ENCODE measurements at regions not wholly inside any gene's neighbourhood (a gene's known extent, or its start where the extent isn't known, plus 50 kb on each side); places are given as distances from the start of the nearest gene placed in this dataset.
"Not testable (repeated sequence)": the region's sequence is repeated elsewhere in the genome, so short reads cannot be mapped to it uniquely, and the experiment has no call there.

DNA sequence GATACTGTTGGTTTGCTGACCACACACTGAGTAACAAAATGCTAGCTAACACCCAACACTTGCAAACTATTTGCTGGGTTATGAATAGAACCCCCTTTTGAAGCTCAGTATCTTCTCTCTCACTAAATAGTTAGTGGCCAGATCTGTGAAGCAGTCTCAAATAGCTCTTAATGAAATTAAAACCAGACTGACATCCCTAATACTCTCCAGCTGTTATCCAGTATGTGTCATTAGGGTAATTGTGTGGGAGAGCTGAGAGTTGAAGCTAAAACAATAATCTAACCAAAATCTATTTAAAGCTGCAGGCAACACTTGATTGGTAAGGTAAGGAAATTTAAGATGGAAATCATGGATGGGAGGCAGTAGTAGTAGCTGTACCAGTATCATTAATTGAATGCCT lies 110.4 kb upstream of the RORA start:
- no peaks in the 10 kb centered on the region for H3K36me3 ChIP-seq (replicated peaks; ENCODE audit: insufficient read depth, low read depth)
- no peaks in the 10 kb centered on the region for H4K20me1 ChIP-seq (ENCODE audit: insufficient read depth, poor library complexity, severe bottlenecking)
- no peak overlapping the region for H3K4me2 ChIP-seq
- H2AFZ ChIP-seq: no peak overlapping the region
- no peaks in the 10 kb centered on the region for H3K27me3 ChIP-seq
- no peak overlapping the region for H3K4me3 ChIP-seq
- no peak overlapping the region for H3K27ac ChIP-seq
- H3K9me2 ChIP-seq (replicated peaks; ENCODE audit: insufficient read depth): no peaks in the 10 kb centered on the region
- TF ChIP-seq, protein P1, sequence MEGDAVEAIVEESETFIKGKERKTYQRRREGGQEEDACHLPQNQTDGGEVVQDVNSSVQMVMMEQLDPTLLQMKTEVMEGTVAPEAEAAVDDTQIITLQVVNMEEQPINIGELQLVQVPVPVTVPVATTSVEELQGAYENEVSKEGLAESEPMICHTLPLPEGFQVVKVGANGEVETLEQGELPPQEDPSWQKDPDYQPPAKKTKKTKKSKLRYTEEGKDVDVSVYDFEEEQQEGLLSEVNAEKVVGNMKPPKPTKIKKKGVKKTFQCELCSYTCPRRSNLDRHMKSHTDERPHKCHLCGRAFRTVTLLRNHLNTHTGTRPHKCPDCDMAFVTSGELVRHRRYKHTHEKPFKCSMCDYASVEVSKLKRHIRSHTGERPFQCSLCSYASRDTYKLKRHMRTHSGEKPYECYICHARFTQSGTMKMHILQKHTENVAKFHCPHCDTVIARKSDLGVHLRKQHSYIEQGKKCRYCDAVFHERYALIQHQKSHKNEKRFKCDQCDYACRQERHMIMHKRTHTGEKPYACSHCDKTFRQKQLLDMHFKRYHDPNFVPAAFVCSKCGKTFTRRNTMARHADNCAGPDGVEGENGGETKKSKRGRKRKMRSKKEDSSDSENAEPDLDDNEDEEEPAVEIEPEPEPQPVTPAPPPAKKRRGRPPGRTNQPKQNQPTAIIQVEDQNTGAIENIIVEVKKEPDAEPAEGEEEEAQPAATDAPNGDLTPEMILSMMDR (IDR thresholded peaks at IDR 0.05; ENCODE audit: poor library complexity): no peak
- TF ChIP-seq EZH2 (IDR thresholded peaks at IDR 0.05; ENCODE audit: borderline replicate concordance): no peak
- no peak for DNase-seq (ENCODE audit: low spot score)
- H3K79me2 ChIP-seq: no peaks in the 10 kb centered on the region
- H3K4me1 ChIP-seq (ENCODE audit: insufficient read depth): peaks cover 5% of the 10 kb centered on the region
- H3K9me3 ChIP-seq (ENCODE audit: low read depth): no peaks in the 10 kb centered on the region

DNA sequence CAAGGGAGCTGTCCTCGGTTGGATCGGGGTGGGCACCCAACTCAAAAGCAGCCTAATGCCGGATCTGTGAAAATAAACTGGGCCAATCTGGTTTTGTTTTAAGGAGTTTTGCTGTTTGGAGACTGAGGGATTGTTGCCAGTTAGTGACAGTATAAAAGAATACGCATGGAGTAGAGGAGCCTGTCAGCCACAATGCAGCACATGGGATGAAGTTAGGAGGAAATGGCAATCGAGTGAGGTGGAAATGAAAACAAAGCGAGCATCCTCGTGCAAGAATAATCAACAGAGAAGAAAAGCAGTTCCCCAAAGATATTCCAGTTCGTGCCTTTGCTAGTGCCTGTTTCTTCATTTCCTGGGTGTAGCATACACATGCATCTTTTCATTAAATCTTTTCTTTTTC lies 108.4 kb upstream of the RORA start:
- H4K20me1 ChIP-seq (ENCODE audit: insufficient read depth, poor library complexity, severe bottlenecking): no peaks in the 10 kb centered on the region
- TF ChIP-seq EZH2 (IDR thresholded peaks at IDR 0.05; ENCODE audit: borderline replicate concordance) (no peak), EZH2phosphoT487 (IDR thresholded peaks at IDR 0.05; ENCODE audit: low read depth, severe bottlenecking, unreplicated experiment) (no peak)
- TF ChIP-seq, protein P1 (IDR thresholded peaks at IDR 0.05; ENCODE audit: poor library complexity): no peak
- no peaks in the 10 kb centered on the region for H3K9me3 ChIP-seq (ENCODE audit: low read depth)
- no peak overlapping the region for H3K27ac ChIP-seq
- DNase-seq (ENCODE audit: low spot score): no peak
- H3K36me3 ChIP-seq (replicated peaks; ENCODE audit: insufficient read depth, low read depth): no peaks in the 10 kb centered on the region
- no peaks in the 10 kb centered on the region for H3K9me2 ChIP-seq (replicated peaks; ENCODE audit: insufficient read depth)
- H3K4me3 ChIP-seq: no peak overlapping the region
- no peak overlapping the region for H2AFZ ChIP-seq
- no peaks in the 10 kb centered on the region for H3K27me3 ChIP-seq
- no peaks in the 10 kb centered on the region for H3K79me2 ChIP-seq
- WGBS (ENCODE audit: low lambda C conversion rate, missing lambda C conversion rate): 88% methylated on average over 8 of the region's 8 CpGs
- H3K4me1 ChIP-seq (ENCODE audit: insufficient read depth): peaks cover 5% of the 10 kb centered on the region
- no peak overlapping the region for H3K4me2 ChIP-seq

DNA sequence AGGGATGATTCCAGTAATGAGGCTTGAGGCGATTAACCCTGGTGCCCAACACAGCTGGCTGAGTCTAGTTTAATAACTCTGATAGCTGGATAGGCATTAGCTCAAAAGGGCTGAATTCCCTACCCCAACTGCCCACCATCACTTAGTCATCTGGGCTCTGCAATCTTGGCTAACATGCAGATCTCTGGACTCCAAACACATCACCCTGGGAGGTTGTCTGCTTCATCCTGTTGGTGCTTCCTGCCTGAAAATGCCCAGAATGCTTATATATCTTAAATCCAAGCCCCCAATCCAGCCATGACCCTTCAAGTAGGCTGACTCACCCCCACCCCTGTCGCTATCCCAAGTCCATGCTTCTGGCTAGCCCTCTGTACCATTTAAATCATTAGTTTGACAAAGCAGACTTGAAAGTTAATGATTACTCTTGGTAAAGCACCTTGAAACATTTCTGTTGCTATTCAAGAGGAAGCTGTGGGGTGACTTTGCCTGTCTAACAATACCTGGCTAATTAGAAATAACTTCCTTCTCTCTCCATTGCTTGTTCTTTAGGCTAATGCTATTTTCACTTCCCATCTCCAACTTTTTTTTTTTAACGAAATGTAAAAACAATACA lies 107.0 kb upstream of the RORA start:
- no peaks in the 10 kb centered on the region for H4K20me1 ChIP-seq (ENCODE audit: insufficient read depth, poor library complexity, severe bottlenecking)
- H3K27me3 ChIP-seq: no peaks in the 10 kb centered on the region
- no peak overlapping the region for H3K4me2 ChIP-seq
- no peak overlapping the region for H2AFZ ChIP-seq
- no peak overlapping the region for H3K27ac ChIP-seq
- no peaks in the 10 kb centered on the region for H3K9me3 ChIP-seq (ENCODE audit: low read depth)
- H3K36me3 ChIP-seq (replicated peaks; ENCODE audit: insufficient read depth, low read depth): no peaks in the 10 kb centered on the region
- TF ChIP-seq EZH2phosphoT487 (IDR thresholded peaks at IDR 0.05; ENCODE audit: low read depth, severe bottlenecking, unreplicated experiment) (no peak), EZH2 (IDR thresholded peaks at IDR 0.05; ENCODE audit: borderline replicate concordance) (no peak)
- TF ChIP-seq, protein P1 (IDR thresholded peaks at IDR 0.05; ENCODE audit: poor library complexity): no peak
- no peaks in the 10 kb centered on the region for H3K79me2 ChIP-seq
- H3K9me2 ChIP-seq (replicated peaks; ENCODE audit: insufficient read depth): no peaks in the 10 kb centered on the region
- peak; percentile 16 for DNase-seq (ENCODE audit: low spot score)
- H3K4me1 ChIP-seq (ENCODE audit: insufficient read depth): peaks cover 5% of the 10 kb centered on the region
- WGBS (ENCODE audit: low lambda C conversion rate, missing lambda C conversion rate): 79% methylated on average over 3 of the region's 3 CpGs
- H3K4me3 ChIP-seq: no peak overlapping the region

DNA sequence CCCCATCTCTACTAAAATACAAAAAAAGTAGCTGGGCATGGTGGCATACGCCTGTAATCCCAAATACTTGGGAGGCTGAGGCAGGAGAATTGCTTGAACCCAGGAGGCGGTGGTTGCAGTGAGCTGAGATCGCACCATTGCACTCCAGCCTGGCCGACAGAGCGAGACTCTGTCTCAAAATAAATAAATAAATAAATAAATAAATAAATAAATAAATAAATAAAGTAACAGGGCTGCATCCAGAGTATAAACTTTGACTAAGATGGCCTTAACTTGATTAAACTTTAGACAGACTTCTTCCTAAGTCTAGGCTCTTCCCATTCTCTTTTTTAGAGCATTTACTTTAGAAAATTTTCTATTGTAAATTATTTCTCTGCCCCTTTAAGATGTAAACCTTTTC lies 105.6 kb upstream of the RORA start:
- not testable (repeated sequence) for H2AFZ ChIP-seq; H3K4me2 ChIP-seq; H3K9me3 ChIP-seq (ENCODE audit: low read depth); H3K4me1 ChIP-seq (ENCODE audit: insufficient read depth); H3K36me3 ChIP-seq (replicated peaks; ENCODE audit: insufficient read depth, low read depth); H3K9me2 ChIP-seq (replicated peaks; ENCODE audit: insufficient read depth); H3K4me3 ChIP-seq; H4K20me1 ChIP-seq (ENCODE audit: insufficient read depth, poor library complexity, severe bottlenecking); H3K27ac ChIP-seq; H3K27me3 ChIP-seq; DNase-seq (ENCODE audit: low spot score); H3K79me2 ChIP-seq
- WGBS (ENCODE audit: low lambda C conversion rate, missing lambda C conversion rate): 96% methylated on average over 5 of the region's 5 CpGs
